Lower leg skin (tissue), 4 donors: ENCODE measurements at regions not wholly inside any gene's neighbourhood (a gene's known extent, or its start where the extent isn't known, plus 50 kb on each side); places are given as distances from the start of the nearest gene placed in this dataset.
"Not testable (repeated sequence)": the region's sequence is repeated elsewhere in the genome, so short reads cannot be mapped to it uniquely, and the experiment has no call there.

Source experiments
- DNase-seq, 2 donors: peaks; one replicate each; pipeline ENCODE4 v3.0.0-alpha.2; 2019; ENCODE audit warnings: low spot score in 2 of 2
- H3K4me3 ChIP-seq: fragments of 200-600 bp; sonication (generic); 2 replicates; pipeline ENCODE4 v1.5.1; 2017; ENCODE audit warnings: mild to moderate bottlenecking, low read depth; ENCODE audit not compliant: poor library complexity, severe bottlenecking
- CTCF ChIP-seq, 3 donors: fragments of 450-650 bp; IDR thresholded peaks; one replicate each; pipeline ENCODE4 v1.5.1; 2016; ENCODE audit warnings: antibody characterized with exemption in 3 of 3, mild to moderate bottlenecking in 3 of 3, moderate library complexity in 2 of 3
- POLR2A ChIP-seq, 2 donors: fragments of 450-650 bp; IDR thresholded peaks; one replicate each; pipeline ENCODE4 v1.6.1; 2016 to 2017; ENCODE audit warnings: antibody characterized with exemption in 2 of 2, mild to moderate bottlenecking in 1 of 2, moderate library complexity in 1 of 2
- WGBS, 2 donors: methylation state at CpG; one replicate each; pipeline ENCODE4 v1.1.5; 2018; 5-methylcytosine and 5-hydroxymethylcytosine counted together
- intact Hi-C: fragments of 100-400 bp; cut with DNase I; formaldehyde crosslinking; loops from one replicate; pipeline ENCODE4 v1.15.0; 2023; ENCODE audit warnings: low total_unique reads

GRCh38 chr2:144730711-144731110, 210.8 kb upstream of the ZEB2 start:
- TF ChIP-seq POLR2A (IDR thresholded peaks at IDR 0.05) = no peak
- TF ChIP-seq CTCF (IDR thresholded peaks at IDR 0.05) = no peak
- 24 to 32% methylated on average over 2 of the region's 2 CpGs for WGBS, 2 donors
- intact Hi-C loops = no loop called here
- no peak for DNase-seq
- H3K4me3 ChIP-seq = no peak overlapping the region

- DNase-seq, intact Hi-C loops, H3K4me3 ChIP-seq: not testable (repeated sequence)
- WGBS, 2 donors = 71 to 78% methylated on average over 2 of the region's 2 CpGs
Observed at GRCh38 chr2:144724460-144724859, 204.5 kb upstream of the ZEB2 start.

GRCh38 chr2:144718376-144718775, 198.5 kb upstream of the ZEB2 start:
- no peak for DNase-seq
- H3K4me3 ChIP-seq = no peak overlapping the region
- intact Hi-C loops = no loop called here
- TF ChIP-seq POLR2A (IDR thresholded peaks at IDR 0.05) (no peak), CTCF (IDR thresholded peaks at IDR 0.05) (no peak)

GRCh38 chr2:144715992-144716391, 196.1 kb upstream of the ZEB2 start:
- DNase-seq = no peak
- intact Hi-C loops = no loop called here
- 84 to 94% methylated on average over 3 of the region's 3 CpGs for WGBS, 2 donors
- no peak for TF ChIP-seq POLR2A (IDR thresholded peaks at IDR 0.05)
- H3K4me3 ChIP-seq = no peak overlapping the region

DNA sequence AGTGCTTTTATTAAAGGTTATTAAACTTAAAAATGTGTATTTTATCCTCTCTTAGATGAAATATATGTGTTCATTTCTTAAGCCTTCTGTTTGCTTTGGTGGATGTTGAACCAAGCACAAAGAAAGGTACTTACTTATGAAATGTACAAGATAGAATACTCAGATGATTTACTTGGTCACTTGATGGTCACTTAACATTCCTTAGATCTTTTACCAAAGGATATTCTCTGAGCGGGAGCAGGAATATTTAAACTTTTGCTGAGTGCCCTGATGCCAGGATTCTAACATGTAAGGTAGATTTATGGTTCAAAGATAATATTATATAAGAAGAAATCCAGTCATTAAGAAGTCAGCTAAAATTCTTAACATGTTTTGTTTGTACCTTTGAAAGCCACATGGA, 193.5 kb upstream of the ZEB2 start:
- no peak for TF ChIP-seq CTCF (IDR thresholded peaks at IDR 0.05)
- no peak for TF ChIP-seq POLR2A (IDR thresholded peaks at IDR 0.05)
- WGBS, 2 donors = 90 to 94% methylated on average over 1 of the region's 1 CpG
- H3K4me3 ChIP-seq = no peak overlapping the region
- DNase-seq = no peak
- intact Hi-C loops = no loop called here

- no peak for DNase-seq
- intact Hi-C loops = no loop called here
- H3K4me3 ChIP-seq = no peak overlapping the region
- 62 to 70% methylated on average over 1 of the region's 1 CpG for WGBS, 2 donors
- no peak for TF ChIP-seq POLR2A (IDR thresholded peaks at IDR 0.05)
- TF ChIP-seq CTCF (IDR thresholded peaks at IDR 0.05) = no peak
Observed at GRCh38 chr2:144712550-144712940, 192.6 kb upstream of the ZEB2 start.

DNA sequence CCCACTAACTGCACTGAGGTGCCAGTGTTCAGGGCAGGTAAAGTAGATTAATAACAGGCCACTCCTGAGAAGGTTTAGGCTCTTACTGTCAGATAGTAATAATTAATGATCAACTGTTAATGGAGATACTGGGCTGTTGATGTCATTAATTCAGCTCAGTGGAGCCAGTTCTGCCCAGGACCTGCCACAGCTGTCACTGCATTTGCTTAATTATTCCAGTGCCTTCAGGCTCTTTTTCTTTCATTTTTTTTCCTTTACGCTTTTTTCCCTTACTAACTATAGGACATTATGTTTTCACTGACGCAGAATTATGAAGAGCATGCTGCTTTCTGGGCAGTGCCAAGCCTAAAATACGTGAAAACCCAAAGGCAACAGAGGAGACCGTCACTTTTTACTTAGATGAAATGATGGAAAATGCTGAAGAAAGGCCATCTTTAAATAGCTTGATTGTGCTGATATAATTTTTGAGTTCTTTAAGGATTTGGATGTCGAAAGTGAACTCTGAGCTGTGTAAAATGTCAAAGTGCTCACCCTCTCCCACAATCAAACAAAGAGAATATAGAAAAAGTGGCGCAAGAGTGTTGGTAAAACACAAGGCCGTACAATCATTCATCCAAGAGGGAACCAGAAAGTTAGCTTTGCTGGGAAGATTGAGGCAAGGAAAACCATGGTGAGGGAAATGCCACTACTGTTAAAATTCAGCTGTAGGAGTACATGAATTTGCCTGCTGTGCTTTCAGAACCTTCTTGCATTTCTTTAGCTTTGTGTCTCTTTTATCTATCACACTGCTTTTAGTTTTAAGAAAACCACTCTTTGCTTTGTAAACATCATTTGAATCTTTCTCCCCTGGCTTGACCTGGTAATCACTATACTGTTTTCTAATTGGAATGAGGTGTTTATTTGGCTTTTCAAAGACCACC, 192.0 kb upstream of the ZEB2 start:
- TF ChIP-seq POLR2A (IDR thresholded peaks at IDR 0.05) (no peak), CTCF (IDR thresholded peaks at IDR 0.05) (no peak)
- WGBS, 2 donors = 69 to 83% methylated on average over 7 of the region's 7 CpGs
- no peak overlapping the region for H3K4me3 ChIP-seq
- intact Hi-C loops = no loop called here
- DNase-seq = no peak
